HEK293 (cell line): ENCODE measurements at regions not wholly inside any gene's neighbourhood (a gene's known extent, or its start where the extent isn't known, plus 50 kb on each side); places are given as distances from the start of the nearest gene placed in this dataset.

Experiments
- CTCF ChIA-PET: fragments of 350-600 bp; formaldehyde crosslinking; extraction: SDS; loops from one replicate; lab custom pipeline; 2021; ENCODE audit warnings: antibody characterized with exemption; lab: Yijun Ruan, JAX
- POLR2A ChIA-PET: fragments of 300-600 bp; formaldehyde crosslinking; extraction: SDS; loops from one replicate; lab custom pipeline; 2020; ENCODE audit warnings: antibody characterized with exemption, inconsistent platforms; lab: Yijun Ruan, JAX
- H3K27ac ChIP-seq: fragments of 200-500 bp; sonication (Bioruptor generic); 2 replicates; pipeline ENCODE4 v1.5.1; 2014; ENCODE audit warnings: low read depth, low read length, control low read depth, inconsistent platforms; ENCODE audit errors: extremely low read depth
- H3K36me3 ChIP-seq, 2 experiments: fragments of 200-500 bp in 1 of 2; sonication (Bioruptor generic) in 1 of 2; 1 replicate in 1 of 2; 2 replicates in 1 of 2; pipeline ENCODE4 v1.5.1; 2014 to 2017; ENCODE audit warnings: inconsistent platforms in 2 of 2, low read length in 2 of 2; ENCODE audit not compliant: control insufficient read depth in 2 of 2, insufficient read depth in 1 of 2
- H3K4me1 ChIP-seq: fragments of 200-500 bp; sonication (Bioruptor generic); 2 replicates; pipeline ENCODE4 v1.5.1; 2014; ENCODE audit warnings: mild to moderate bottlenecking, low read length, inconsistent platforms; ENCODE audit not compliant: control insufficient read depth, insufficient read depth
- H3K4me3 ChIP-seq: 2 replicates; pipeline ENCODE4 v1.5.1; 2011; ENCODE audit warnings: low read depth, mild to moderate bottlenecking, control low read depth, low read length, moderate library complexity
- H3K9me3 ChIP-seq: fragments of 200-500 bp; sonication (Bioruptor generic); 2 replicates; pipeline ENCODE4 v1.5.1; 2014; ENCODE audit warnings: low read depth, low read length, inconsistent platforms; ENCODE audit not compliant: control insufficient read depth, insufficient read depth
- GLI4 ChIP-seq: fragments of 450-650 bp; formaldehyde crosslinking; IDR thresholded peaks from 2 replicates; pipeline ENCODE4 v1.5.1; 2016; ENCODE audit warnings: missing biosample characterization, missing genetic modification characterization
- GLIS1 ChIP-seq: fragments of 450-650 bp; formaldehyde crosslinking; IDR thresholded peaks from 2 replicates; pipeline ENCODE4 v1.5.1; 2016; ENCODE audit warnings: missing biosample characterization, missing genetic modification characterization
- OVOL3 ChIP-seq: fragments of 450-650 bp; formaldehyde crosslinking; IDR thresholded peaks from 2 replicates; pipeline ENCODE4 v1.5.1; 2016; ENCODE audit warnings: missing biosample characterization, missing genetic modification characterization
- SP7 ChIP-seq: fragments of 450-650 bp; formaldehyde crosslinking; IDR thresholded peaks from 2 replicates; pipeline ENCODE4 v1.5.1; 2016; ENCODE audit warnings: missing biosample characterization, missing genetic modification characterization
- ZBTB21 ChIP-seq: fragments of 450-650 bp; formaldehyde crosslinking; IDR thresholded peaks from 2 replicates; pipeline ENCODE4 v1.5.1; 2017; ENCODE audit warnings: missing biosample characterization, missing genetic modification characterization
- ZNF157 ChIP-seq: fragments of 450-650 bp; formaldehyde crosslinking; IDR thresholded peaks from 2 replicates; pipeline ENCODE4 v1.5.1; 2016; ENCODE audit warnings: missing biosample characterization, missing genetic modification characterization
- ZNF2 ChIP-seq: fragments of 450-650 bp; formaldehyde crosslinking; IDR thresholded peaks from 2 replicates; pipeline ENCODE4 v1.5.1; 2016; ENCODE audit warnings: missing biosample characterization, missing genetic modification characterization
- ZNF624 ChIP-seq: fragments of 450-650 bp; formaldehyde crosslinking; IDR thresholded peaks from 2 replicates; pipeline ENCODE4 v1.5.1; 2017; ENCODE audit warnings: missing biosample characterization, missing genetic modification characterization
- ZNF654 ChIP-seq: fragments of 450-650 bp; formaldehyde crosslinking; IDR thresholded peaks from 2 replicates; pipeline ENCODE4 v1.5.1; 2016; ENCODE audit warnings: low read depth, missing biosample characterization, missing genetic modification characterization
- ZNF658 ChIP-seq: fragments of 450-650 bp; formaldehyde crosslinking; IDR thresholded peaks from 2 replicates; pipeline ENCODE4; 2016; ENCODE audit warnings: missing biosample characterization, missing genetic modification characterization
- ZNF664 ChIP-seq: fragments of 450-650 bp; formaldehyde crosslinking; IDR thresholded peaks from 2 replicates; pipeline ENCODE4 v1.5.1; 2016; ENCODE audit warnings: missing biosample characterization, missing genetic modification characterization
- ZNF777 ChIP-seq: fragments of 450-650 bp; formaldehyde crosslinking; IDR thresholded peaks from 2 replicates; pipeline ENCODE4 v1.5.1; 2017; ENCODE audit warnings: missing biosample characterization, missing genetic modification characterization, borderline replicate concordance
- ZNF792 ChIP-seq: fragments of 450-650 bp; formaldehyde crosslinking; IDR thresholded peaks from 2 replicates; pipeline ENCODE4 v1.5.1; 2016; ENCODE audit warnings: missing biosample characterization, missing genetic modification characterization
- ZSCAN30 ChIP-seq: fragments of 450-650 bp; IDR thresholded peaks from 2 replicates; pipeline ENCODE4 v1.5.1; 2018; ENCODE audit warnings: missing biosample characterization, mild to moderate bottlenecking, missing genetic modification characterization, moderate library complexity
- TF ChIP-seq, protein P1 (sequence below): fragments of 450-650 bp; formaldehyde crosslinking; optimal IDR thresholded peaks from 2 replicates; pipeline ENCODE3; 2016; ENCODE audit warnings: missing biosample characterization, mild to moderate bottlenecking, missing genetic modification characterization
- TF ChIP-seq, protein P2 (sequence below): fragments of 450-650 bp; IDR thresholded peaks from 2 replicates; pipeline ENCODE4 v1.5.1; 2018; ENCODE audit warnings: missing biosample characterization, missing genetic modification characterization
- TF ChIP-seq, protein P3 (sequence below): fragments of 450-650 bp; formaldehyde crosslinking; IDR thresholded peaks from 2 replicates; pipeline ENCODE4 v1.5.1; 2017; ENCODE audit warnings: missing biosample characterization, missing genetic modification characterization
- TF ChIP-seq, protein P4 (sequence below): fragments of 450-650 bp; formaldehyde crosslinking; IDR thresholded peaks from 2 replicates; pipeline ENCODE4 v1.5.1; 2016; ENCODE audit warnings: missing biosample characterization, missing genetic modification characterization
- TF ChIP-seq, protein P5 (sequence below): fragments of 450-650 bp; formaldehyde crosslinking; IDR thresholded peaks from 2 replicates; pipeline ENCODE4 v1.5.1; 2016; ENCODE audit warnings: missing biosample characterization, missing genetic modification characterization
- TF ChIP-seq, protein P6 (sequence below): fragments of 450-650 bp; formaldehyde crosslinking; IDR thresholded peaks from 2 replicates; pipeline ENCODE4 v1.5.1; 2016; ENCODE audit warnings: missing biosample characterization, missing genetic modification characterization

DNA sequence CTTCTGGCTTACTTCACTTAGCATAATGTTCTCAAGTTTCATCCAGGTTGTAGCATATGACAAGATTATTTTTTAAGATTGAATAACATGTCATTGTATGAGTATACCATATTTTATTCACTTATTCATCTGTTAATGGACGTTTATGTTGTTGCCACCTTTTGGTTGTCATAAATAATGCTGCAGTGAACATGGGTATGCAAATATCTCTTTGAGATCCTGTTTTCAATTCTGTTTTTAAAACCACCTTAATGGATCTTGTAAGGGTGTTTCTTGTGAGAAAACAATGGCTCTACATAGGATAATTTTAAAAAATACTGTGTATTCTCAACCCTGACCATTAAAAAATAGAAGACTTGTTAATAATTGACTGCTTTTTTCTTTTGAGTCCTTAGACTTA lies 290.7 kb upstream of the TMEM229A start:
- H3K4me1 ChIP-seq, result no peaks in the 10 kb centered on the region
- no peaks in the 10 kb centered on the region for H3K36me3 ChIP-seq
- TF ChIP-seq GLIS1 (tag by site-specific recombination), result no peak
- no peak for TF ChIP-seq ZNF2 (tag by site-specific recombination)
- no peak for TF ChIP-seq GLI4
- TF ChIP-seq, protein P1, sequence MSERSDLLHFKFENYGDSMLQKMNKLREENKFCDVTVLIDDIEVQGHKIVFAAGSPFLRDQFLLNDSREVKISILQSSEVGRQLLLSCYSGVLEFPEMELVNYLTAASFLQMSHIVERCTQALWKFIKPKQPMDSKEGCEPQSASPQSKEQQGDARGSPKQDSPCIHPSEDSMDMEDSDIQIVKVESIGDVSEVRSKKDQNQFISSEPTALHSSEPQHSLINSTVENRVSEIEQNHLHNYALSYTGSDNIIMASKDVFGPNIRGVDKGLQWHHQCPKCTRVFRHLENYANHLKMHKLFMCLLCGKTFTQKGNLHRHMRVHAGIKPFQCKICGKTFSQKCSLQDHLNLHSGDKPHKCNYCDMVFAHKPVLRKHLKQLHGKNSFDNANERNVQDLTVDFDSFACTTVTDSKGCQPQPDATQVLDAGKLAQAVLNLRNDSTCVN, result no peak
- no peak for TF ChIP-seq ZNF654
- no peak for TF ChIP-seq OVOL3
- no peak for TF ChIP-seq ZNF658 (tag by site-specific recombination)
- TF ChIP-seq ZNF792 (tag by site-specific recombination), result no peak
- TF ChIP-seq, protein P2, sequence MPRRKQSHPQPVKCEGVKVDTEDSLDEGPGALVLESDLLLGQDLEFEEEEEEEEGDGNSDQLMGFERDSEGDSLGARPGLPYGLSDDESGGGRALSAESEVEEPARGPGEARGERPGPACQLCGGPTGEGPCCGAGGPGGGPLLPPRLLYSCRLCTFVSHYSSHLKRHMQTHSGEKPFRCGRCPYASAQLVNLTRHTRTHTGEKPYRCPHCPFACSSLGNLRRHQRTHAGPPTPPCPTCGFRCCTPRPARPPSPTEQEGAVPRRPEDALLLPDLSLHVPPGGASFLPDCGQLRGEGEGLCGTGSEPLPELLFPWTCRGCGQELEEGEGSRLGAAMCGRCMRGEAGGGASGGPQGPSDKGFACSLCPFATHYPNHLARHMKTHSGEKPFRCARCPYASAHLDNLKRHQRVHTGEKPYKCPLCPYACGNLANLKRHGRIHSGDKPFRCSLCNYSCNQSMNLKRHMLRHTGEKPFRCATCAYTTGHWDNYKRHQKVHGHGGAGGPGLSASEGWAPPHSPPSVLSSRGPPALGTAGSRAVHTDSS, result no peak
- TF ChIP-seq ZNF664 (tag by site-specific recombination), result no peak
- no peak for TF ChIP-seq ZBTB21 (tag by site-specific recombination)
- TF ChIP-seq ZNF624 (tag by site-specific recombination), result no peak
- no peak for TF ChIP-seq SP7 (tag by site-specific recombination)
- TF ChIP-seq, protein P3, sequence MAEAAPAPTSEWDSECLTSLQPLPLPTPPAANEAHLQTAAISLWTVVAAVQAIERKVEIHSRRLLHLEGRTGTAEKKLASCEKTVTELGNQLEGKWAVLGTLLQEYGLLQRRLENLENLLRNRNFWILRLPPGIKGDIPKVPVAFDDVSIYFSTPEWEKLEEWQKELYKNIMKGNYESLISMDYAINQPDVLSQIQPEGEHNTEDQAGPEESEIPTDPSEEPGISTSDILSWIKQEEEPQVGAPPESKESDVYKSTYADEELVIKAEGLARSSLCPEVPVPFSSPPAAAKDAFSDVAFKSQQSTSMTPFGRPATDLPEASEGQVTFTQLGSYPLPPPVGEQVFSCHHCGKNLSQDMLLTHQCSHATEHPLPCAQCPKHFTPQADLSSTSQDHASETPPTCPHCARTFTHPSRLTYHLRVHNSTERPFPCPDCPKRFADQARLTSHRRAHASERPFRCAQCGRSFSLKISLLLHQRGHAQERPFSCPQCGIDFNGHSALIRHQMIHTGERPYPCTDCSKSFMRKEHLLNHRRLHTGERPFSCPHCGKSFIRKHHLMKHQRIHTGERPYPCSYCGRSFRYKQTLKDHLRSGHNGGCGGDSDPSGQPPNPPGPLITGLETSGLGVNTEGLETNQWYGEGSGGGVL (tag by site-specific recombination), result no peak
- TF ChIP-seq ZNF157 (tag by site-specific recombination), result no peak
- TF ChIP-seq, protein P4, sequence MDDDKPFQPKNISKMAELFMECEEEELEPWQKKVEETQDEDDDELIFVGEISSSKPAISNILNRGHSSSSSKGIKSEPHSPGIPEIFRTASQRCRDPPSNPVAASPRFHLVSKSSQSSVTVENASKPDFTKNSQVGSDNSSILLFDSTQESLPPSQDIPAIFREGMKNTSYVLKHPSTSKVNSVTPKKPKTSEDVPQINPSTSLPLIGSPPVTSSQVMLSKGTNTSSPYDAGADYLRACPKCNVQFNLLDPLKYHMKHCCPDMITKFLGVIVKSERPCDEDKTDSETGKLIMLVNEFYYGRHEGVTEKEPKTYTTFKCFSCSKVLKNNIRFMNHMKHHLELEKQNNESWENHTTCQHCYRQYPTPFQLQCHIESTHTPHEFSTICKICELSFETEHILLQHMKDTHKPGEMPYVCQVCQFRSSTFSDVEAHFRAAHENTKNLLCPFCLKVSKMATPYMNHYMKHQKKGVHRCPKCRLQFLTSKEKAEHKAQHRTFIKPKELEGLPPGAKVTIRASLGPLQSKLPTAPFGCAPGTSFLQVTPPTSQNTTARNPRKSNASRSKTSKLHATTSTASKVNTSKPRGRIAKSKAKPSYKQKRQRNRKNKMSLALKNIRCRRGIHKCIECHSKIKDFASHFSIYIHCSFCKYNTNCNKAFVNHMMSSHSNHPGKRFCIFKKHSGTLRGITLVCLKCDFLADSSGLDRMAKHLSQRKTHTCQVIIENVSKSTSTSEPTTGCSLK (tag by site-specific recombination), result no peak
- TF ChIP-seq ZNF777 (tag by site-specific recombination), result no peak
- TF ChIP-seq ZSCAN30 (tag by site-specific recombination), result no peak
- TF ChIP-seq, protein P5, sequence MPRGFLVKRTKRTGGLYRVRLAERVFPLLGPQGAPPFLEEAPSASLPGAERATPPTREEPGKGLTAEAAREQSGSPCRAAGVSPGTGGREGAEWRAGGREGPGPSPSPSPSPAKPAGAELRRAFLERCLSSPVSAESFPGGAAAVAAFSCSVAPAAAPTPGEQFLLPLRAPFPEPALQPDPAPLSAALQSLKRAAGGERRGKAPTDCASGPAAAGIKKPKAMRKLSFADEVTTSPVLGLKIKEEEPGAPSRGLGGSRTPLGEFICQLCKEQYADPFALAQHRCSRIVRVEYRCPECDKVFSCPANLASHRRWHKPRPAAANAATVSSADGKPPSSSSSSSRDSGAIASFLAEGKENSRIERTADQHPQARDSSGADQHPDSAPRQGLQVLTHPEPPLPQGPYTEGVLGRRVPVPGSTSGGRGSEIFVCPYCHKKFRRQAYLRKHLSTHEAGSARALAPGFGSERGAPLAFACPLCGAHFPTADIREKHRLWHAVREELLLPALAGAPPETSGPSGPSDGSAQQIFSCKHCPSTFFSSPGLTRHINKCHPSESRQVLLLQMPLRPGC, result no peak
- TF ChIP-seq, protein P6, sequence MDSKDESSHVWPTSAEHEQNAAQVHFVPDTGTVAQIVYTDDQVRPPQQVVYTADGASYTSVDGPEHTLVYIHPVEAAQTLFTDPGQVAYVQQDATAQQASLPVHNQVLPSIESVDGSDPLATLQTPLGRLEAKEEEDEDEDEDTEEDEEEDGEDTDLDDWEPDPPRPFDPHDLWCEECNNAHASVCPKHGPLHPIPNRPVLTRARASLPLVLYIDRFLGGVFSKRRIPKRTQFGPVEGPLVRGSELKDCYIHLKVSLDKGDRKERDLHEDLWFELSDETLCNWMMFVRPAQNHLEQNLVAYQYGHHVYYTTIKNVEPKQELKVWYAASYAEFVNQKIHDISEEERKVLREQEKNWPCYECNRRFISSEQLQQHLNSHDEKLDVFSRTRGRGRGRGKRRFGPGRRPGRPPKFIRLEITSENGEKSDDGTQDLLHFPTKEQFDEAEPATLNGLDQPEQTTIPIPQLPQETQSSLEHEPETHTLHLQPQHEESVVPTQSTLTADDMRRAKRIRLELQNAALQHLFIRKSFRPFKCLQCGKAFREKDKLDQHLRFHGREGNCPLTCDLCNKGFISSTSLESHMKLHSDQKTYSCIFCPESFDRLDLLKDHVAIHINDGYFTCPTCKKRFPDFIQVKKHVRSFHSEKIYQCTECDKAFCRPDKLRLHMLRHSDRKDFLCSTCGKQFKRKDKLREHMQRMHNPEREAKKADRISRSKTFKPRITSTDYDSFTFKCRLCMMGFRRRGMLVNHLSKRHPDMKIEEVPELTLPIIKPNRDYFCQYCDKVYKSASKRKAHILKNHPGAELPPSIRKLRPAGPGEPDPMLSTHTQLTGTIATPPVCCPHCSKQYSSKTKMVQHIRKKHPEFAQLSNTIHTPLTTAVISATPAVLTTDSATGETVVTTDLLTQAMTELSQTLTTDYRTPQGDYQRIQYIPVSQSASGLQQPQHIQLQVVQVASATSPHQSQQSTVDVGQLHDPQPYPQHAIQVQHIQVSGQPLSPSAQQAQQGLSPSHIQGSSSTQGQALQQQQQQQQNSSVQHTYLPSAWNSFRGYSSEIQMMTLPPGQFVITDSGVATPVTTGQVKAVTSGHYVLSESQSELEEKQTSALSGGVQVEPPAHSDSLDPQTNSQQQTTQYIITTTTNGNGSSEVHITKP, result no peak
- TF ChIP-seq, all 188 proteins: peak for 0
- POLR2A ChIA-PET, result no interaction called here
- no peaks in the 10 kb centered on the region for H3K9me3 ChIP-seq
- H3K4me3 ChIP-seq, result no peak overlapping the region
- no peak overlapping the region for H3K27ac ChIP-seq
- CTCF ChIA-PET, result no interaction called here
